ENCODE measurements at regions not wholly inside any gene's neighbourhood (a gene's known extent, or its start where the extent isn't known, plus 50 kb on each side); places are given as distances from the start of the nearest gene placed in this dataset.

DNA sequence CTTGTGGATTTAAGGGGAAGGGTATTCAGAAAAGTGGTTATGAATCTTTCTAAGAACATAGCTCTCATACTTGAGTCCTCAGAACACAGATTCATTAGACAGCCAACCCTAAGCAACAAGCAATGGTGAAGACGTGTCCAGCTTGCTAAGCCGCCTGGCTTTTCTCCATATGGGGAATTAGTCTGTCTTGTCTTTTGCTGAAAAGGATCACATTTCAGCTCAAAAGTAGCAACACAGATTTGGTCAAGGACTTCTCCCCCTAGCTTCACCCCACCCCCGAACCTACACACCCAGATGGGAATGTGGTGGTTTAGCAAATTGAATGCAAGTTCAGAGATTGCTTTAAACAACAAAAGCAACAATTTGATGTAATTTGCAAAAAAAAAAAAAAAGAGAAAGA, 103.3 kb upstream of the RASGEF1B start:
- DNase-seq = no peak

GRCh38 chr4:81573840-81574239, 102.1 kb upstream of the RASGEF1B start:
- no peak for DNase-seq

GRCh38 chr4:81572402-81572801, 100.7 kb upstream of the RASGEF1B start:
- no peak for DNase-seq

GRCh38 chr4:81571105-81571504, 99.4 kb upstream of the RASGEF1B start:
- no peak for DNase-seq

DNA sequence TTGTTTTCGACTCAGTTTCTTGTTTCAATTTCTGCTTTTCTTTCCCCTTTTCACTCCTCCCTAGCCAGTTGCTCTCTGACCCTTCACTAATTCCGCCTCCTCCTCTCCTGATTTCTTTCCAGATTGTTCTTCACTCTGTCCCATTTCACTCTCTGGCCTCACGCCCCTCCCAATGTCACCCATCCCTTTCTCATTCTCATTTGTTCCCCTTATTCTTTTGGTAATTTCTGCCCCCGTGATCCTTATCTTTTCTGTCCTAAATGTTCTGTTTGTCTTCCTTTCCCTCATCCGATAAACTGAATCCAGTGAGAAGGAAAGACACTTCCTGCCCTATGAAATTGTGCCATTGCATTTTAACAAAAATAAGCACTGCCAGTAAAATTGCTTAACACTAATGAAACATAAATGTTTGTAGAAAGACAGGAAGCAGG, 94.5 kb upstream of the RASGEF1B start:
- no peak for DNase-seq

GRCh38 chr4:81565142-81565870, 93.6 kb upstream of the RASGEF1B start:
- no peak for DNase-seq

DNA sequence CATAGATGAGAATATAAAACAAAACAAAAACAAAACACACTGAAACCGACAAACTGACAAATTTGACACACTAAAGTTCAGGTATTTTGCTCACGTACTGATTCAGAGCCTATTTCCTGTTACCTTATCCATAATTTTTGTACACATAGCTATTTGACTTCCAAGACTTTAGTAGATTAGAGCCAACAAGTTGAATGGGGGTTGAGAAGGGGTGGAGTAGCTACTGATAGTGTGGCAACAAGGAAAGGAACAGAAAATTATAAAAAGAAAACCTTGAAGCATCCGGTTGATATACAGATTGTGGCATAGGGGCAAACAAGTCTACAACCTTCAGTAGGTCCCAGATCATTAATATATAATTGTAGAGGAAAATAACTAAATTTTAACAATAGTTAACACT, 92.3 kb upstream of the RASGEF1B start:
- no peak for DNase-seq

DNA sequence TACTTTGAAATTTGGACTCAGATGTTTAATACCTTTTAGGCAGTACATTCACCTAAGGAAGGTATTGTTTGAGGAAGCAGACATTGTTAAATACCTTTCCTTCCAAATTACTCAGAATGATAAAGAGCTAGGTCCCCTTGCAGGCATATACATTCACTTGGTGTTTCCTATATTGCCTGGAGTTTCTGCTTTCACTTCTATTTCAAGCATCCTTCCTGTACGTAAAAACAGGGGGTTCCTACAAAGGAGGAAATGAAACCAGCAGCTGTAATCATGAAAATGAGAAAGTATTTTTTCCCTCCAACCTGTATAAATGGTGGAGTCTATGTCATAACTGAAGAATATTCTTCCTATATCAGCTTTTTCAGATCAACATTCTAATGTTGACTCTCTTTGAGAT, 90.4 kb upstream of the RASGEF1B start:
- DNase-seq = no peak

DNA sequence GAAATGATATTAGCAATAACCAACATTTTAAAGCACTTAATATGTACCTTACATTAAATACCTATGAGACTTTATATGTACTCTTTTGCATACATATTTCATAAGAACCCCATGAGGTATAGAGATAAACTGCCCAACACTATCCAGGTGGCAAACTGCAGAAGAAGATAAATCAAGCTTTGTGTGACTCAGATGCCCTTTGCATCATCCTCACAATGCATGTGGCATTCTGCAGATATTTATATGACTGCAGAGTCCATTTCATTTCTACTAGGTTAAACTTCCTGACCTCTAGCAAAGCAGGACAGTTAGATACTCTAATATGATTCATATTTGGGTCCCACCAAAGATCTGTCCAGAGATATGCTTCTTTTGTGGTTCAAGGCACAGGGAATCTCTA, 85.6 kb upstream of the RASGEF1B start:
- DNase-seq = no peak

DNA sequence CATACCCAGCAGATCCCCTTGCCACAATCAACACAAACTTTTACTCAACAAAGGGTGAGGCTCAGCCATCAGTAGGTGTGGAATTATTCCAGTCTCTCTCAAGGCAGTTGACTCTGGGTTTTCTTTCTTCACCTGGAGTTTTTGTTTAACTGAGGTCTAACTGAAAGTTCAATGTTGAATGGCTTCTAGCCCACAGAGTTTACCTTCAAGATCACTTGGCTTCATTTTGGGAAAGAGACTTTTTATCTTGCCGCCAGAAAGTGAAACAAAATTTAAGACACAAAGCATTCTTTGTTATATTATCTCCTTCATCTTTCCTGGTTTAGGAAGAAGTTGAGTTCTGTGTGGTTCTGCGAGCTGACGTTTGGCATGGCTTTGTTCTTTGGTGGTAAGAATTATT, 83.8 kb upstream of the RASGEF1B start:
- DNase-seq = no peak

GRCh38 chr4:81552086-81552485, 80.4 kb upstream of the RASGEF1B start:
- no peak for DNase-seq

DNA sequence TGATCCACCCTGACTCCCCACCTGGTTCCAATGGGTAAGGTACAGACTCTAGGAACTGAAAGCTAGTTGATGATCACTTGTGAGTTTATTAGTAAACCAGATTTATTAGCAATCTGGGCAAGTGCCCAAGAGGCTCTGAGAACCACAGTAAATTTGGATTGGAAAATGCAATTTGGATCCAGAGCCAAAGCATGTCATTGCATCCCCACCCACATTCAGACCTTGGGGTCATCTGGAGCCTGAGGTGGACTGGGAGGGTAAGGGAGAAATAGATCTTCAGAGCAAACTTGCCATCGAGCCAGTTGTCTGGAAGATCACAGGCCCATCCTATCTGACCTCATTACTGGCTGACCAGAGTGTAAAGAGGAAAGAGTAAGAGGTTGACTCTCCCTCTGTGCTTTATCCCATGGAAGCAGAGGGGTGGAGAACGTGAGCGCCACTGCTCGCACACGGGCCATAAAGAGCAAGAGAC, 78.7 kb upstream of the RASGEF1B start:
- no peak for DNase-seq

DNA sequence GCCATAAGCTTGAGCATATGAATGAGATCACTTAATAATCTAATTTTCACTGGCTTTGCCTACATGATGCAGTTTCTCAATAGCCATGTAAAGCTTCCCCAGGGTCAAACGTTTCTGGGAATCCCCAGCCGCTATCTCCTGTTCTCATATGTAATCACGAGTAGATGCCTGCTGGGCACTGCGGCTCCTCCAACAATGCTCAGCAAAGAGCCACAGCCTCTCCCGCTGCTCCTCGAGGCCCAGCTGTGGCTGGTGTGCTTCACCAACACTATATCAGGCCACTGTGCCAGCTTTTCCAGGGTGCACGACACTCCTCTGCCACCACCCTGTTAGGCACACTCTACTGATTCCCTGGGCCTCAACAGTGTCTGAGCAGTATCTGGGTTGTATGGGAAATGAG, 78.3 kb upstream of the RASGEF1B start:
- no peak for DNase-seq

DNA sequence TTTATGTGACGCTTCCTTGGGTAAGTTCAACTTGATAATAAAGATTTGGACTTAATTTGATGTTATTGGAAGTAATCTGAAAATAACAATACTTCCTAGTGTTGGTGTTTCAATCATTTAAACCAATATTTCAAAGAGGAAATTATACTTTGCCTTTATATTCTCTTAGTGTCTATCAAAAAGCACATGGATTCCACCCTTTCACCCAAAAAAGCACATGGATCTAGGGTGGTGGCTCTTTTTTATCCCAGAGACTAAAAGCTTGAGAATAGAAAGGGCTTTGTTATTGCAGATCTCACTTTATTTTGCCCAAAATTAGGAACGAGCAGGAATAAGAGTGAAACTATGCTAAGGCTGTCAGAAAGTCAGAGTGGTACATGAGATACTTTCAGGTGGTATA, 75.1 kb upstream of the RASGEF1B start:
- DNase-seq = no peak

DNA sequence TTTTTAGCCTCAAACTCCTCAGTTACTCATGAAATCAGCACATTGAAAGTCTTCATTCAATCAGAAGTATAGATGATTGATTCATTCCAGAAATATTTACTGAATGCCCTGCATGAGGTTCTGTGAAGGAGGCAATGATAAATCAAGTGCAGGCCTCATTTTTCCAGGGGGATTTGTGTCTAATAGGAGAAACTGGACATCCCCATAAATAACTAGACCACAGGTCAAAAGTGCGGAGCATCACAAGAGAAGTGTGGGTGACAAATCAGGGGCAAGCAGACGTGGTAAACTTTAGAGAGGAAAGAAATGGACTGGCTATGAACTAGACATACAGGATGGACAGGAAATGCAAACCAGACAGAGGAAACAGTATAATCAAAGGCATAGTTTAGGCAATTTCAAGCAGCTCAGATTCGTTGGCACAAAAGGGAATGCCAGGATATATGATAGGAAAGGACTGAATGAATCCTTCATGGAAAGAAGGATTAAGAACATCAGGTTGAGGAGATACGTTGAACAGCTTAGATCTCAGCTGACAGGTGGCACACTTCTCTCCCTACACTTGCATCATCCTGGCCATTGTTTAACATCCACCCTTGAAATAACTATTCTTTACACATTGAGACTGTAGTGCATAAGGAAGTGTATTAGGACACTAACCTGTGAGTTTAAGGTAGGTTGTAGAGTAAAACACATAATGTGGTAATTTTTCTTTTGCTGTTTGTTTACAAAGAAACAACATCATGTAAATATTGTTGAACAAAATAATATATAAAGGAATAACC, 69.6 kb upstream of the RASGEF1B start:
- DNase-seq = peak; percentile 56

GRCh38 chr4:81538716-81539427, 67.2 kb upstream of the RASGEF1B start:
- no peak for DNase-seq

DNA sequence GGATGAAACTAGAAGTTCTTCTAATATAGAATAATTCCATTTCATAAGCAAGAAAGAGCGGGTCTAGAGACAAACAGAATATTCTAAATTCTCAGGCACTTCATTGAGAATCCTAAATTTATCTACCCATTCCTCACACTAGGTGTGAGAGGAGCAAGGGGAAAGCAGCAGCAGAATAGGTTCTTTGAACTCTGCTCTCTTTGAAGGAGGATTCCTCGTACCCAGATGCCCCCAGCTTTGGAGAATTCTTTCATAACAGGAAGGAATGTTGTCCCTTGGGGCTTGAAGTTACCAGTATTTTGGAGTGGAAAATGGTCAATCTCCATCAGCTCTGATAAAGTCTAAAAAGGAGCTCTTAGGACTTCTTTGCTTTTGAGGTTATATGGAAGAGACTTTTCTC, 59.7 kb upstream of the RASGEF1B start:
- DNase-seq = no peak

GRCh38 chr4:81528979-81529378, 57.3 kb upstream of the RASGEF1B start:
- DNase-seq = no peak

- DNase-seq = no peak
Measured at GRCh38 chr4:81528200-81528599, 56.5 kb upstream of the RASGEF1B start.

- DNase-seq = peak; percentile 28
Measured at GRCh38 chr4:81527709-81528108, 56.0 kb upstream of the RASGEF1B start.

- DNase-seq = no peak
Measured at GRCh38 chr4:81527115-81527514, 55.4 kb upstream of the RASGEF1B start.

GRCh38 chr4:81526706-81527105, 55.0 kb upstream of the RASGEF1B start:
- no peak for DNase-seq

GRCh38 chr4:81523672-81524327, 52.1 kb upstream of the RASGEF1B start:
- DNase-seq = no peak

Measured in DMS53 (cell line).